Fibroblast of pulmonary artery (primary cell): ENCODE measurements at regions not wholly inside any gene's neighbourhood (a gene's known extent, or its start where the extent isn't known, plus 50 kb on each side); places are given as distances from the start of the nearest gene placed in this dataset.

Source experiments
- DNase-seq: peaks from one replicate; pipeline ENCODE4 v3.0.0-alpha.2; 2010; ENCODE audit warnings: low read depth
- H3K4me3 ChIP-seq: replicated peaks from 2 replicates; pipeline ENCODE4 v1.5.1; 2011; ENCODE audit warnings: low read depth, mild to moderate bottlenecking, control low read depth, low read length, moderate library complexity
- TF ChIP-seq, protein P1 (sequence below): IDR thresholded peaks from 2 replicates; pipeline ENCODE4 v1.5.1; 2011; ENCODE audit warnings: mild to moderate bottlenecking, control low read depth, low read length, inconsistent platforms; ENCODE audit errors: missing control alignments

- no peak overlapping the region for H3K4me3 ChIP-seq
- DNase-seq = no peak
- TF ChIP-seq, protein P1, sequence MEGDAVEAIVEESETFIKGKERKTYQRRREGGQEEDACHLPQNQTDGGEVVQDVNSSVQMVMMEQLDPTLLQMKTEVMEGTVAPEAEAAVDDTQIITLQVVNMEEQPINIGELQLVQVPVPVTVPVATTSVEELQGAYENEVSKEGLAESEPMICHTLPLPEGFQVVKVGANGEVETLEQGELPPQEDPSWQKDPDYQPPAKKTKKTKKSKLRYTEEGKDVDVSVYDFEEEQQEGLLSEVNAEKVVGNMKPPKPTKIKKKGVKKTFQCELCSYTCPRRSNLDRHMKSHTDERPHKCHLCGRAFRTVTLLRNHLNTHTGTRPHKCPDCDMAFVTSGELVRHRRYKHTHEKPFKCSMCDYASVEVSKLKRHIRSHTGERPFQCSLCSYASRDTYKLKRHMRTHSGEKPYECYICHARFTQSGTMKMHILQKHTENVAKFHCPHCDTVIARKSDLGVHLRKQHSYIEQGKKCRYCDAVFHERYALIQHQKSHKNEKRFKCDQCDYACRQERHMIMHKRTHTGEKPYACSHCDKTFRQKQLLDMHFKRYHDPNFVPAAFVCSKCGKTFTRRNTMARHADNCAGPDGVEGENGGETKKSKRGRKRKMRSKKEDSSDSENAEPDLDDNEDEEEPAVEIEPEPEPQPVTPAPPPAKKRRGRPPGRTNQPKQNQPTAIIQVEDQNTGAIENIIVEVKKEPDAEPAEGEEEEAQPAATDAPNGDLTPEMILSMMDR = no peak
Observed at GRCh38 chr5:138702166-138703077, 50.8 kb upstream of the CTNNA1 start.

GRCh38 chr5:138701678-138702077 lies 51.5 kb upstream of the CTNNA1 start:
- no peak overlapping the region for H3K4me3 ChIP-seq
- TF ChIP-seq, protein P1 = no peak
- no peak for DNase-seq

- no peak overlapping the region for H3K4me3 ChIP-seq
- TF ChIP-seq, protein P1 = no peak
- DNase-seq = no peak
Observed at GRCh38 chr5:138700581-138701362, 52.5 kb upstream of the CTNNA1 start.

DNA sequence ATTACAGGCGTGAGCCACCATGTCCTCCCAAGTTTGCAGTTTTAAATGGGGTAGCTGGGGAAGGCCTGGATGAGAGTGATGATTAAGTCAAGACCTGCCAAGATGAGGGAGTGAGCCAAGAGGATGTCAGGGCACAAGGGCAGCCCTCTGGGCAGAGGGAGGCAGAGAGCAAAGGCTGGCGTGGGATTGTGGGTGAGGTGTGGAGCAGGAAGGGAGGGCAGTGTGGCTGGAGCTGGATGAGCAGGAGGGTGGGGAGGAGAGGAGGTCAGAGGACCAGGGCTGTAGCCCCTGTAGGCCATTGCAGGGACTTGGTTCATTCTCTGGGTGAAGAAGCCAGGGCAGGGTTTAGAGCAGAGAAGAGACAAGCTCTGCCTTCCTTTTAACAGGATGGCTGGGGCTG lies 53.7 kb upstream of the CTNNA1 start:
- TF ChIP-seq, protein P1 = no peak

DNA sequence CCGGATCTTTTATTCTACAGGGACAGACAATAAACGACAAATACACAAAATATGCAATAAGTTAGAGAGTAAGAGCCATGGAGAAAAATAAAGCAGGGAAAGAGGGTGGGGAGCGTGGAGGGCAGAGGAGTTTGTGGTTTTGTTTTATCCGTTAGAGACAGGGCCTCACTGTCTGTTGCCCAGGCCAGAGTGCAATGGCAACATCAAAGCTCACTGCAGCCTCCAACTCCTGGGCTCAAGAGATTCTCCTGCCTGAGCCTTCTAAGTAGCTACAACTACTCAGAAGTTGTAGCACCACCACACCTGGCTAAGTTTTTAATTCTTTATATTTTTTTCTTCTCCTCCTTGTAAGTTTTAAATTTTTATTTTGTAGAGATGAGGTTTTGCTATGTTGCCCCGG lies 54.5 kb upstream of the CTNNA1 start:
- TF ChIP-seq, protein P1 = no peak
- no peak for DNase-seq
- no peak overlapping the region for H3K4me3 ChIP-seq

More for the DNA sequence above, 53.7 kb upstream of the CTNNA1 start:
- no peak overlapping the region for H3K4me3 ChIP-seq
- DNase-seq = no peak

GRCh38 chr5:138697720-138698360 lies 55.4 kb upstream of the CTNNA1 start:
- no peak overlapping the region for H3K4me3 ChIP-seq
- no peak for DNase-seq

More at GRCh38 chr5:138697720-138698360, 55.4 kb upstream of the CTNNA1 start:
- TF ChIP-seq, protein P1 = no peak
